ENCODE measurements at regions not wholly inside any gene's neighbourhood (a gene's known extent, or its start where the extent isn't known, plus 50 kb on each side); places are given as distances from the start of the nearest gene placed in this dataset.

DNA sequence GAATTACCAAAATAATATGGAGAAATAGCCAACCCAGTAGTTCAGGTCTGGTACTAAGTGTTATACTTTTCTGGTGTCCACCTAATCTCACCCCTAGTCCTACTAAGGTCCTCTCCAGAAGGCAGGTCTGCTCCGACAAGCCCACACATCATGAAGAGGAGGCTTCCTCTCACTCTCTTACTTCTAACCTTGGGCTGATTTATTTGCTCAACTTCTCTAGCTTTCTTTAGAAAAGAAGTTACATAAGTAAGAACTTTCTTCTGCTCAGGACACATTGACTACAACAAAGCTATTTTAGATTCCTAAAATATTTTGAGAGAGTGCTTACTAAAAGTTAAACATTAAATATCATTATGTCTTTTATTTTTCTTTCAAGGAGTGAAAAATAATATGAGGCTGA lies 329.7 kb upstream of the NREP start:
- intact Hi-C loops (cut with DNase I), result no loop called here

DNA sequence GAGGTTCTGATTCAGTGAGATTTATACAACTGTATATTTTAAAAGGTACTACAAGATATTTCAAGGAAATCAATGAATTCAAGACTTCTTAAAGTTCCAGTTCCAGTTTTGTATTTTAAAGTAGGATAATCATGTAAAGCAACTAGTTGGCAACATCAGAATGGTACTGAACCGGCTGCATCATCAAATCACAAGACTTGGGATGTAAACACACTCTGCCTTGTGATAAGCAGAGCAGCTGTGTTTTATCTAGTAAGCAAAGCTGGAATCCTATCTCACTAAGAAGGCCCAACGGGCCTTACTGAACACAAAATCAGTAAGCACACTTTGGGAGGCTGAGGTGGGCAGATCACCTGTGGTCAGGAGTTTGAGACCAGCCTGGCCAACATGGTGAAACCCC lies 327.2 kb upstream of the NREP start:
- Histone ChIP-seq H3K27ac (no peak overlapping the region), H3K4me1 (no peaks in the 10 kb centered on the region), H3K9me3 (no peaks in the 10 kb centered on the region), H3K4me3 (no peak overlapping the region), H3K27me3 (ENCODE audit: insufficient read depth in 3 of 3, low read length in 2 of 3) (no peaks in the 10 kb centered on the region), H3K36me3 (ENCODE audit: insufficient read depth in 1 of 2, low read depth in 1 of 2) (no peaks in the 10 kb centered on the region)
- ATAC-seq (no peak), DNase-seq (no peak)
- intact Hi-C loops (cut with DNase I), result no loop called here
- 59 to 75% (median 60%) methylated on average over 2 of the region's 2 CpGs for WGBS, 3 donors
- TF ChIP-seq, protein P1, sequence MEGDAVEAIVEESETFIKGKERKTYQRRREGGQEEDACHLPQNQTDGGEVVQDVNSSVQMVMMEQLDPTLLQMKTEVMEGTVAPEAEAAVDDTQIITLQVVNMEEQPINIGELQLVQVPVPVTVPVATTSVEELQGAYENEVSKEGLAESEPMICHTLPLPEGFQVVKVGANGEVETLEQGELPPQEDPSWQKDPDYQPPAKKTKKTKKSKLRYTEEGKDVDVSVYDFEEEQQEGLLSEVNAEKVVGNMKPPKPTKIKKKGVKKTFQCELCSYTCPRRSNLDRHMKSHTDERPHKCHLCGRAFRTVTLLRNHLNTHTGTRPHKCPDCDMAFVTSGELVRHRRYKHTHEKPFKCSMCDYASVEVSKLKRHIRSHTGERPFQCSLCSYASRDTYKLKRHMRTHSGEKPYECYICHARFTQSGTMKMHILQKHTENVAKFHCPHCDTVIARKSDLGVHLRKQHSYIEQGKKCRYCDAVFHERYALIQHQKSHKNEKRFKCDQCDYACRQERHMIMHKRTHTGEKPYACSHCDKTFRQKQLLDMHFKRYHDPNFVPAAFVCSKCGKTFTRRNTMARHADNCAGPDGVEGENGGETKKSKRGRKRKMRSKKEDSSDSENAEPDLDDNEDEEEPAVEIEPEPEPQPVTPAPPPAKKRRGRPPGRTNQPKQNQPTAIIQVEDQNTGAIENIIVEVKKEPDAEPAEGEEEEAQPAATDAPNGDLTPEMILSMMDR (IDR thresholded peaks at IDR 0.05), result no peak

More for the DNA sequence above, 329.7 kb upstream of the NREP start:
- DNase-seq (no peak), ATAC-seq (no peak)
- Histone ChIP-seq H3K27me3 (ENCODE audit: insufficient read depth in 3 of 3, low read length in 2 of 3) (no peaks in the 10 kb centered on the region), H3K9me3 (no peaks in the 10 kb centered on the region), H3K36me3 (ENCODE audit: insufficient read depth in 1 of 2, low read depth in 1 of 2) (no peaks in the 10 kb centered on the region), H3K27ac (no peak overlapping the region), H3K4me3 (no peak overlapping the region), H3K4me1 (no peaks in the 10 kb centered on the region)
- 96 to 97% (median 96%) methylated on average over 1 of the region's 1 CpG for WGBS, 3 donors
- TF ChIP-seq, protein P1 (IDR thresholded peaks at IDR 0.05), result no peak

GRCh38 chr5:112083623-112084022 lies 326.6 kb upstream of the NREP start:
- H3K27ac ChIP-seq, result no peak overlapping the region
- H3K4me3 ChIP-seq, result no peak overlapping the region
- H3K9me3 ChIP-seq, result no peaks in the 10 kb centered on the region
- DNase-seq (no peak), ATAC-seq (no peak)
- TF ChIP-seq, protein P1 (IDR thresholded peaks at IDR 0.05), result no peak
- no peaks in the 10 kb centered on the region for H3K27me3 ChIP-seq (ENCODE audit: insufficient read depth in 3 of 3, low read length in 2 of 3)
- WGBS, 3 donors, result 86 to 92% (median 87%) methylated on average over 4 of the region's 4 CpGs
- intact Hi-C loops (cut with DNase I), result no loop called here
- H3K36me3 ChIP-seq (ENCODE audit: insufficient read depth in 1 of 2, low read depth in 1 of 2), result no peaks in the 10 kb centered on the region
- no peaks in the 10 kb centered on the region for H3K4me1 ChIP-seq

- Histone ChIP-seq H3K4me3 (no peak overlapping the region), H3K36me3 (ENCODE audit: insufficient read depth in 1 of 2, low read depth in 1 of 2) (no peaks in the 10 kb centered on the region), H3K9me3 (no peaks in the 10 kb centered on the region), H3K27me3 (ENCODE audit: insufficient read depth in 3 of 3, low read length in 2 of 3) (no peaks in the 10 kb centered on the region), H3K27ac (no peak overlapping the region), H3K4me1 (no peaks in the 10 kb centered on the region)
- no peak for ATAC-seq
- intact Hi-C loops (cut with DNase I), result no loop called here
- DNase-seq, result no peak
- WGBS, 3 donors, result 95 to 100% (median 98%) methylated on average over 1 of the region's 1 CpG
- TF ChIP-seq, protein P1 (IDR thresholded peaks at IDR 0.05), result no peak
These were observed 320.2 kb upstream of the NREP start for GRCh38 chr5:112077180-112077579.

DNA sequence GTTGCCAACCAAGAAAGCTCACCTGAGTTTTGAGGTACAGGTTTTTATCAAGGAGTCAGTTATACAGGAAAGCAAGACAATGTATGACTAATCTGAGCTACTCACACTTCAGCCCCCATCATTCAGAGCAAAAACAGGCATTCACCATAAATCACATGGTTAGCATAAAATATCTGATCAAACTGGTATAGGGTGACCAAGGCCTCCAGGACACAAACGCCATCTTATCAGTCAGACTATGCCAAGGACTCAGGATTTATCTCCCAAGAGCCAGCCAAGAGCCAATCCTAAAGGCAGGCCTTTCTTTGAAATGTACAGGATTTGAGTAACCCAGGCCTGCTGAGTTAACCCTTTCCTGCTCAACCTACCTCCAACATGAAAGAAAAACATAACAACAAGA lies 313.0 kb upstream of the NREP start:
- no peak for ATAC-seq

More for the DNA sequence above, 313.0 kb upstream of the NREP start:
- no peaks in the 10 kb centered on the region for H3K27me3 ChIP-seq (ENCODE audit: insufficient read depth in 3 of 3, low read length in 2 of 3)
- no peaks in the 10 kb centered on the region for H3K4me1 ChIP-seq
- TF ChIP-seq, protein P1 (IDR thresholded peaks at IDR 0.05), result no peak
- intact Hi-C loops (cut with DNase I), result no loop called here
- no peaks in the 10 kb centered on the region for H3K9me3 ChIP-seq
- 90 to 100% (median 96%) methylated on average over 1 of the region's 1 CpG for WGBS, 3 donors
- H3K36me3 ChIP-seq (ENCODE audit: insufficient read depth in 1 of 2, low read depth in 1 of 2), result no peaks in the 10 kb centered on the region
- DNase-seq, result no peak
- H3K4me3 ChIP-seq, result no peak overlapping the region
- H3K27ac ChIP-seq, result no peak overlapping the region
